Stimulated activated naive CD8-positive, alpha-beta T cell treated with anti-CD3 and anti-CD28 coated beads, Interleukin-15, amount 100 ng/mL, for 72 hours (primary cell): ENCODE measurements at regions not wholly inside any gene's neighbourhood (a gene's known extent, or its start where the extent isn't known, plus 50 kb on each side); places are given as distances from the start of the nearest gene placed in this dataset.

Source experiments
- ATAC-seq: fragments of 150-1000 bp; cut with Tn5 transposase; 2 replicates; pipeline ENCODE4 v1.10.0; 2021; ENCODE audit warnings: mild to moderate bottlenecking, moderate library complexity
- DNase-seq, 2 donors: peaks; one replicate each; pipeline ENCODE4 v3.0.0; 2021 to 2022
- H3K27ac Mint-ChIP-seq, 2 donors: one replicate each; pipeline ENCODE4 v1.8.0; 2022; ENCODE audit warnings: mild to moderate bottlenecking in 2 of 2, mixed read lengths in 2 of 2, moderate library complexity in 2 of 2
- H3K27me3 Mint-ChIP-seq: one replicate; pipeline ENCODE4 v1.8.0; 2022; ENCODE audit warnings: mixed read lengths
- H3K4me1 Mint-ChIP-seq: one replicate; pipeline ENCODE4 v1.8.0; 2022; ENCODE audit warnings: mild to moderate bottlenecking, mixed read lengths
- H3K4me3 Mint-ChIP-seq, 2 donors: one replicate each; pipeline ENCODE4 v1.8.0; 2022; ENCODE audit warnings: mild to moderate bottlenecking in 2 of 2, mixed read lengths in 2 of 2, moderate library complexity in 1 of 2
- H3K9me3 Mint-ChIP-seq, 2 donors: one replicate each; pipeline ENCODE4 v1.8.0; 2022; ENCODE audit warnings: mixed read lengths in 2 of 2

GRCh38 chr3:177597311-177598096 lies 400.2 kb upstream of the TBL1XR1 start:
- no peaks in the 10 kb centered on the region for H3K9me3 Mint-ChIP-seq
- peak overlapping the region; percentile 69 to 76 for H3K4me3 Mint-ChIP-seq
- H3K27me3 Mint-ChIP-seq, result no peaks in the 10 kb centered on the region
- H3K27ac Mint-ChIP-seq, result peak overlapping the region; percentile 98 to 99
- peak; percentile 23 to 37 for DNase-seq
- ATAC-seq, result peak; percentile 76
- peaks cover 61% of the 10 kb centered on the region for H3K4me1 Mint-ChIP-seq

- peak overlapping the region; percentile 69 to 76 for H3K4me3 Mint-ChIP-seq
- H3K9me3 Mint-ChIP-seq, result no peaks in the 10 kb centered on the region
- no peaks in the 10 kb centered on the region for H3K27me3 Mint-ChIP-seq
- H3K4me1 Mint-ChIP-seq, result peaks cover 68% of the 10 kb centered on the region
- no peak for ATAC-seq
- no peak for DNase-seq
- peak overlapping the region; percentile 98 to 99 for H3K27ac Mint-ChIP-seq
Measured at GRCh38 chr3:177598097-177598833, 401.0 kb upstream of the TBL1XR1 start.

GRCh38 chr3:177599326-177599725 lies 402.0 kb upstream of the TBL1XR1 start:
- H3K4me1 Mint-ChIP-seq, result peaks cover 73% of the 10 kb centered on the region
- H3K9me3 Mint-ChIP-seq, result no peaks in the 10 kb centered on the region
- DNase-seq (no peak), ATAC-seq (no peak)
- H3K4me3 Mint-ChIP-seq, result peak overlapping the region in 1 of 2 donors; percentile 2
- H3K27me3 Mint-ChIP-seq, result no peaks in the 10 kb centered on the region
- no peak overlapping the region for H3K27ac Mint-ChIP-seq

- DNase-seq (no peak), ATAC-seq (no peak)
- Mint-ChIP-seq H3K27ac (no peak overlapping the region), H3K9me3 (peaks cover under 1 to 2% of the 10 kb centered on the region in 2 donors), H3K4me3 (no peak overlapping the region), H3K27me3 (no peaks in the 10 kb centered on the region), H3K4me1 (peaks cover 73% of the 10 kb centered on the region)
Measured at GRCh38 chr3:177599837-177600236, 402.6 kb upstream of the TBL1XR1 start.

GRCh38 chr3:177600411-177600810 lies 403.1 kb upstream of the TBL1XR1 start:
- Mint-ChIP-seq H3K27me3 (no peaks in the 10 kb centered on the region), H3K4me3 (no peak overlapping the region), H3K9me3 (peaks cover 5 to 6% of the 10 kb centered on the region in 2 donors), H3K4me1 (peaks cover 72% of the 10 kb centered on the region), H3K27ac (peak overlapping the region in 1 of 2 donors; percentile 57)
- DNase-seq (no peak), ATAC-seq (no peak)

- H3K4me1 Mint-ChIP-seq, result peaks cover 65% of the 10 kb centered on the region
- no peak overlapping the region for H3K27ac Mint-ChIP-seq
- ATAC-seq, result no peak
- H3K4me3 Mint-ChIP-seq, result no peak overlapping the region
- peaks cover 5 to 6% of the 10 kb centered on the region in 2 donors for H3K9me3 Mint-ChIP-seq
- no peaks in the 10 kb centered on the region for H3K27me3 Mint-ChIP-seq
- DNase-seq, result no peak
Measured at GRCh38 chr3:177601152-177601551, 403.9 kb upstream of the TBL1XR1 start.

- Mint-ChIP-seq H3K27me3 (no peaks in the 10 kb centered on the region), H3K4me1 (peaks cover 57% of the 10 kb centered on the region), H3K27ac (no peak overlapping the region), H3K9me3 (peaks cover 5 to 6% of the 10 kb centered on the region in 2 donors), H3K4me3 (no peak overlapping the region)
- no peak for ATAC-seq
- DNase-seq, result no peak
Measured at GRCh38 chr3:177602601-177603147, 405.4 kb upstream of the TBL1XR1 start.

GRCh38 chr3:177603148-177603603 lies 405.9 kb upstream of the TBL1XR1 start:
- Mint-ChIP-seq H3K9me3 (peaks cover 5 to 6% of the 10 kb centered on the region in 2 donors), H3K27ac (no peak overlapping the region), H3K27me3 (no peaks in the 10 kb centered on the region), H3K4me3 (no peak overlapping the region), H3K4me1 (peaks cover 52% of the 10 kb centered on the region)
- ATAC-seq, result peak; percentile 69
- no peak for DNase-seq

GRCh38 chr3:177604181-177604580 lies 406.9 kb upstream of the TBL1XR1 start:
- ATAC-seq (no peak), DNase-seq (no peak)
- Mint-ChIP-seq H3K4me1 (peaks cover 42% of the 10 kb centered on the region), H3K27me3 (no peaks in the 10 kb centered on the region), H3K27ac (no peak overlapping the region), H3K4me3 (no peak overlapping the region), H3K9me3 (peaks cover 5 to 6% of the 10 kb centered on the region in 2 donors)

GRCh38 chr3:177606891-177607290 lies 409.6 kb upstream of the TBL1XR1 start:
- ATAC-seq, result no peak
- DNase-seq, result no peak
- Mint-ChIP-seq H3K27me3 (no peaks in the 10 kb centered on the region), H3K9me3 (peaks cover 5 to 6% of the 10 kb centered on the region in 2 donors), H3K27ac (no peak overlapping the region), H3K4me1 (peaks cover 31% of the 10 kb centered on the region), H3K4me3 (no peak overlapping the region)

GRCh38 chr3:177607589-177607988 lies 410.3 kb upstream of the TBL1XR1 start:
- Mint-ChIP-seq H3K27me3 (no peaks in the 10 kb centered on the region), H3K4me1 (peaks cover 25% of the 10 kb centered on the region), H3K4me3 (no peak overlapping the region), H3K9me3 (peaks cover 5 to 6% of the 10 kb centered on the region in 2 donors), H3K27ac (no peak overlapping the region)
- ATAC-seq (no peak), DNase-seq (no peak)

- DNase-seq (no peak), ATAC-seq (no peak)
- Mint-ChIP-seq H3K9me3 (peaks cover 5 to 6% of the 10 kb centered on the region in 2 donors), H3K27me3 (no peaks in the 10 kb centered on the region), H3K4me1 (peaks cover 16% of the 10 kb centered on the region), H3K27ac (no peak overlapping the region), H3K4me3 (no peak overlapping the region)
Measured at GRCh38 chr3:177608443-177608842, 411.2 kb upstream of the TBL1XR1 start.

GRCh38 chr3:177609613-177610012 lies 412.3 kb upstream of the TBL1XR1 start:
- Mint-ChIP-seq H3K4me1 (peaks cover 13% of the 10 kb centered on the region), H3K9me3 (peaks cover 5 to 6% of the 10 kb centered on the region in 2 donors), H3K27me3 (no peaks in the 10 kb centered on the region), H3K4me3 (no peak overlapping the region), H3K27ac (no peak overlapping the region)
- no peak for ATAC-seq
- DNase-seq, result no peak

- no peak for ATAC-seq
- H3K9me3 Mint-ChIP-seq, result peaks cover 0 to under 1% of the 10 kb centered on the region in 2 donors
Measured at GRCh38 chr3:177610262-177610661, 413.0 kb upstream of the TBL1XR1 start.

GRCh38 chr3:177610686-177611633 lies 413.7 kb upstream of the TBL1XR1 start:
- no peaks in the 10 kb centered on the region for H3K27me3 Mint-ChIP-seq
- no peak for ATAC-seq

More at GRCh38 chr3:177610262-177610661, 413.0 kb upstream of the TBL1XR1 start:
- Mint-ChIP-seq H3K27me3 (no peaks in the 10 kb centered on the region), H3K4me1 (peaks cover 18% of the 10 kb centered on the region), H3K4me3 (no peak overlapping the region), H3K27ac (no peak overlapping the region)
- no peak for DNase-seq

More at GRCh38 chr3:177610686-177611633, 413.7 kb upstream of the TBL1XR1 start:
- Mint-ChIP-seq H3K4me3 (no peak overlapping the region), H3K9me3 (no peaks in the 10 kb centered on the region), H3K4me1 (peaks cover 19% of the 10 kb centered on the region), H3K27ac (no peak overlapping the region)
- DNase-seq, result no peak
